ENCODE measurements at regions not wholly inside any gene's neighbourhood (a gene's known extent, or its start where the extent isn't known, plus 50 kb on each side); places are given as distances from the start of the nearest gene placed in this dataset.
A peak's percentile ranks its signal among the peaks of the same experiment; 100 is the strongest.

GRCh38 chr10:27451054-27451453 is 53.0 kb upstream of the RAB18 start:
- DNase-seq = no peak

- DNase-seq = peak; percentile 46
Measured at GRCh38 chr10:27450225-27450624, 53.9 kb upstream of the RAB18 start.

DNA sequence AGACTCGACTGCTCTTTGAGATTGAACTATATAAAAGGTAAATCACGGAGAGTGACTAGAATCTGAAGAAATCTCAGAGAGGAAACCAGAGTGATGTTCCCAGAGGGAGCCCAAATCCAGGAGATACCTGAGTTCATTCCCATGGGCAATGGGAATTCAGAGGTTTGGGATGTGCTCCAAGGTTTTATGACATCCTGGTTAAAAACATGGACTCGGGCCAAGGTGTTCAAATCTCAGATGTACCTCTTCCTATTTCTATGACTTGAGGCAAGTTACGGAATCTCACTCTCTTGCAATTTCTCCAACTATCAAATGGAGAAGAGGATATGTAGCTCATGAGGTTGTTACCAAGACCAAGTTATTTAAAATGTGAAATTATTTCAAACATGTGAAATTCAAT is 54.5 kb upstream of the RAB18 start:
- no peak for DNase-seq

- no peak for DNase-seq
Measured at GRCh38 chr10:27448921-27449320, 55.2 kb upstream of the RAB18 start.

DNA sequence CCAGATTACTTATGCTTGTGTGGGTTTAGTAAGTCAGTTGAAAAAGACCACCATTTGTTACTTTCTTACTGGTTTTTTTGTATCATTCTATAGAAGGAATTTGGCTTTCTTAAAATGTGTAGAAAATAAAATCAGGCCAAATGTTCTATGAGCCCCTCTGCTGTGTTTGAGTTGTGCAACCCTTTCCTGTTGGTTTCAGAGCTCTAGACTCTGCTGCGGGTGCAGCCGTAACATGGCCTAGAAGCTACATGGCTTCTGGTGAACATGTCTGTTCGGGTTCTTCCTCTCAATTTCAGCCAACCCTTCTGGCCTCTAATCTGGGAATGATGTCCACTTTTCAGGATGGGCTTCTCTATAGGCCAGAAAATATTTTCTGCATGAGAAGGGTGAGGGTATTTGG is 56.6 kb upstream of the RAB18 start:
- DNase-seq = no peak

DNA sequence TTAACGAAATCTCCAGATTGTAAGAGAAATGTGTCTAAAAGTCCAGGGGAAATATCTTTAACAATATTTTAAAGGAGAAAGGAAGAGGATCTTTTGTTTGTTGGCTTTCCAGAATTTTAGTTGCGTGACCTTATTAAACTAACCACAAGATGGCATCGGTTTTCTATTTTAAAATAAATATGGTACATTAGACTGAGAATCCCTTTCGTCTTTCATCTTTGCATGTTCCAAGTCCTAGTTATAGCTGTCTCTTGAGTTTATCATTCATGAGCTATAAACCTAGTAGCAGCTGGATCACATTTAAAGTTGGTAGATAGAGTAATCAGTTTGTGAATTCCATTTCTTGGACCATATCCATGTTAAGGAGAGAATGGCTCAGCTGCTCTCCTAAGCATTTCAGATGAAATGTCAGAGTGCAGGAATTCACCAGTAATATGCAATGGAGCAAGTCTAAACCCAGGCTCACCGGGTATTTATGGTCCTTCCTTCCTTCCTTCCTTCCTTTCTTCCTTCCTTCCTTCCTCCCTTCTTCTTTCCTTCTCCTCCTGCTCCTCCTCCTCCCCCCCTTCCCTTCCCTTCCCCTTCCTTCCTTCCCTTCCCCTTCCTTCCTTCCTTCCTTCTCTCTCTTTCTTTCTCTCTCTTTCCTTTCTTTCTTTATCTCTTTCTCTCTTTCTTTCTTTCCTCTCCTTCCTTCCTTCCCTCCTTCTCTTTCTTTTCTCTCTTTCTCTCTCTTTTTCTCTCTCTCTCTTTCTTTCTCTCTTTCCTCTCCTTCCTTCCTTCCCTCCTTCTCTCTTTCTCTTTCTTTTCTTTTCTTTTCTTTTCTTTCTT is 57.8 kb upstream of the RAB18 start:
- peak; percentile 81 for DNase-seq

GRCh38 chr10:27445070-27445469 is 59.0 kb upstream of the RAB18 start:
- DNase-seq = no peak

GRCh38 chr10:27440478-27440877 is 63.6 kb upstream of the RAB18 start:
- no peak for DNase-seq

- peak; percentile 21 for DNase-seq
Measured at GRCh38 chr10:27440021-27440420, 64.1 kb upstream of the RAB18 start.

GRCh38 chr10:27439101-27439500 is 65.0 kb upstream of the RAB18 start:
- DNase-seq = no peak

GRCh38 chr10:27437775-27438174 is 66.3 kb upstream of the RAB18 start:
- no peak for DNase-seq

DNA sequence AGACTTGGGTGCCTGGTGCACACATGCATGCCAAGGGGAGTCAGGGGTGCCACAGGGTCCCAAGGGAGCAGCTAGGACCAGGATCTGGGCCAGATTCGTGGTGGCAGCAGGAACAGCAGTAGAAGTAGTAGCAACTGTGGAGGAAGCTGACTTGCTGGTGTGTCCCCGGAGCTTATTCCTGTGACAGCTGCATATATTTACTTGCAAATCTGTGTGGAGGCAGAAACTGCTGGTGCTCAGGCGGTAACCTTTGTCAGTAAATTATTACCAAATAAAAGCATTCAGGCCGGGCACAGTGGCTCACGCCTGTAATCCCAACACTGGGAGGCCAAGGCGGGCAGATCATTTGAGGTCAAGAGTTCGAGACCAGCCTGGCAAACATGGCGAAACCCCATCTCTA is 67.4 kb upstream of the RAB18 start:
- no peak for DNase-seq

DNA sequence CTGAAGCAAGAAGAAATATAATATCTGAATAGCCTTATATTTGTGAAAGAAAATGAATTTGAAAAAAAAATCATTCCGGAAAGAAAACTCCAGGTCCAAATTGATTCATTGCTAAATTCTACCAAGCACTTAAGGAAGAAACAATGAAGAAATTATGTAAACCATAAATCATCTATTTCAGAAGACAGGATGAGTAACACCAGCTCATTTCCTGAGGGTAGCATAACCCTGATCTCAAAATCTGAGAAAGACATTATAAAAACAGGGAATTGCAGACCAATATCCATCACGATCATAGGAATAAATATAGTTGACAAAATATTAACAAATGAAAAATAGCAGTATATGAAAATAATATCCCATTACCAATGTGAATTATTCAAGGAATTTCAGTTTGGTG is 70.1 kb upstream of the RAB18 start:
- no peak for DNase-seq

DNA sequence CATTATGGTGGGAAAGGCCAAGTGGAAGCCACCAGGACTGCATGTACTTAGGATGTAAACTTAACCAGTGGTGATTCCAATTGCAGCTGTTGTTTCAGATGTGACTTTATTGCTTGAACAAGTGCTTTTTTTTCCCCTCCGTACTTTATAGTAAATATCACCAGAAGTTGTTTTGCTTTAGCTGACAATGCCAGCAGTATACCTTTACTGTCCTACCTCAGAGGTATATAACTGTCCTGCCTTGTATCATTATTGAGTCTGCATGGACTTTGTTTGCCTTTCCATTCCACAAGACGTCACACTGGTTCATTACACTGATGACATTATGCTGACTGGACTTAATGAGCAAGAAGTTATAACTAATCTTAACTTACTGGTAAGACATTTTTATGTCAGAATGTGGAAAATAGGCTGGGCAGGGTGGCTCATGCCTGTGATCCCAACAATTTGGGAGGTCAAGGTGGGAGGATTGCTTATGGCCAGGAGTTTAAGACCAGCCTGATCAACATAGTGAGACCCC is 77.1 kb upstream of the RAB18 start:
- DNase-seq = no peak

- no peak for DNase-seq
Measured at GRCh38 chr10:27413831-27414348, 90.2 kb upstream of the RAB18 start.

- no peak for DNase-seq
Measured at GRCh38 chr10:27413387-27413786, 90.7 kb upstream of the RAB18 start.

DNA sequence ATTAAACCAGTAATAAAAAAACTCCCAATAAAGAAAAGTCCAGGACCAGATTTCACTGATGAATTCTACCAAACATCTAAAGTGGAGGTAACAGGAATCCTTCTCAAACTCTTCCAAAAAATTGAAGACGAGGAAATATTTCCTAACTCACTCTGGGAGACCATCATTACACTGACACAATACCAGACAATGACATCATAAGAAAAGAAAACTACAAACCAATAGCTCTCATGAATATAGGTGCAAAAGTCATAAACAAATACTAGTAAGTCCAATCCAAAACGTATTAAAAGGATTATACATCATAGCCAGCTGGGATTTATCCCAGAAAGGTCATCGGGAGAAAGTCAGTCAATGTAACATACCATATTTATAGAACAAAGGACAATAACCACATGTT is 94.0 kb upstream of the RAB18 start:
- no peak for DNase-seq

GRCh38 chr10:27407271-27407670 is 96.8 kb upstream of the RAB18 start:
- DNase-seq = no peak

- DNase-seq = peak; percentile 52
Measured at GRCh38 chr10:27399871-27400270, 104.2 kb upstream of the RAB18 start.

- no peak for DNase-seq
Measured at GRCh38 chr10:27393961-27394360, 110.1 kb upstream of the RAB18 start.

DNA sequence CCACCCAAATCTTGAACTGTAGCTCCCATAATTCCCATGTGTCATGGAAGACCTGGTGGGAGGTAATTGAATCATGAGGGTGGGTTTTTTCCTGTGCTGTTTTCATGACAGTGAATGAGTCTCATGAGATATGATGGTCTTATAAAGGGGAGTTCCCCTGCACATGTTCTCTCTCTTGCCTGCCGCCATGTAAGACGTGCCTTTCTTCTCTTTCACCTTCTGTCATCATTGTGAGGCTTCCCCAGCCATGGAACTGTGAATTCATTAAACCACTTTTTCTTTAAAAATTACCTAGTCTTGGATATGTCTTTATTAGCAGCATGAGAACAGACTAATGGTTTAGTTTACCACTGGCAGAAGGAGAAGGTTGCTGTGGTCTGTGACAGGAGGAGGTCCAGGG is 111.5 kb upstream of the RAB18 start:
- no peak for DNase-seq

- no peak for DNase-seq
Measured at GRCh38 chr10:27391916-27392315, 112.2 kb upstream of the RAB18 start.

- DNase-seq = no peak
Measured at GRCh38 chr10:27391325-27391724, 112.8 kb upstream of the RAB18 start.

DNA sequence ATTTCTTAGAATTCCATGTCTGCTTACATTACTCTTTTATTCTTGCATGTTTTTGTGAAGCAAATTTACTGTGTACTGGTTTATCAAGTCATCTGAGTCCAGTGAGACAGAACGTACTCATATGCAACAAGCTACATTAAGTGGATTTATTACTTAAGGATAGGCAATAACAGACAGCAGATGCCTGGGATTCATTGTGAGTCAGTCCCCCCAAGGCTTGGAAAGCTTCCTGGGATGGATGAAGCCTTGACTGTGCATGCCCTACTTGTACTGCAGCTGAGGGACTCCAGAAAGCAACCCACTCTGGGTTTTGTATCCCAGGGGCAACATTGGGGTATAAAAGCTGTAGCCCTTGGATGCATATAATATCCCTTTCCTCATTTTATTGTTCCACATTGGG is 113.4 kb upstream of the RAB18 start:
- DNase-seq = no peak

Measured in OCI-M1 (cell line).